Kidney epithelial cell (primary cell): ENCODE measurements at regions not wholly inside any gene's neighbourhood (a gene's known extent, or its start where the extent isn't known, plus 50 kb on each side); places are given as distances from the start of the nearest gene placed in this dataset.

Experiments used
- DNase-seq: peaks from one replicate; pipeline ENCODE4 v3.0.0-alpha.2; 2010; ENCODE audit warnings: low read depth
- H3K27me3 ChIP-seq: 2 replicates; pipeline ENCODE4 v1.6.0; 2011; ENCODE audit warnings: low read length; ENCODE audit not compliant: control insufficient read depth, insufficient read depth
- H3K36me3 ChIP-seq: 2 replicates; pipeline ENCODE4 v1.5.1; 2011; ENCODE audit warnings: low read length; ENCODE audit not compliant: control insufficient read depth, insufficient read depth
- H3K4me3 ChIP-seq: 2 replicates; pipeline ENCODE4 v1.5.1; 2011; ENCODE audit warnings: low read depth, mild to moderate bottlenecking, control low read depth, low read length
- TF ChIP-seq, protein P1 (sequence below): IDR thresholded peaks from 2 replicates; pipeline ENCODE4 v1.5.1; 2011; ENCODE audit warnings: mild to moderate bottlenecking, moderate library complexity, low read length, control low read depth, inconsistent platforms; ENCODE audit not compliant: insufficient read depth, poor library complexity, severe bottlenecking

DNA sequence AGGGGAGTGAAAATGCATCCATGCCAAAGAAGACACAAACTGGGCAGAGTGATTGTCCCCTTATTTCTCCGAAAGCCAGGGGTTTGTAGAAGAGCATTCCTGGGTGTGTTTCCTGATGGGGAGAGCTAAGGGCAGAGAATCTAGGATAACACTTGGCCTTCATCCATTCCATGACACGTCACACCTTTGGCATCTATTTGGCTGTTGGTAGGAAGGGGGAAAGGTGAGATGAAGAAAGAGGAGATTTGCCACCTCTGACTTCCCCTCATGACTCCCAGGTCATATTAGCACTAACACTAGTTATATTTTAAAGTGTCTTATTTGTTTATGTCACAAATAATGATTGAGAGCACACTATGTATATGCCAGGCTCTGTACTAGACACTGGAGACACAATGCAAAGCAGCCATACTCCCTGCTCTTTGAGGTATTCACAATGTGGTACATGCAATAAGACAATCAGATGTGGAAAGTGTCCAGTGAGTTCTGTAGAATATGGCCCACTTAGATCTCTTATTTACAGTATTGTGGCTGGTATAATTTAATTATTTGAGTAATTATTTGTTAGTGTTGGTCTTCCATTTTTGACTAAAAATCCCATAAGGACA is 54.5 kb upstream of the GADD45A start:
- H3K27me3 ChIP-seq, result no peaks in the 10 kb centered on the region
- TF ChIP-seq, protein P1, sequence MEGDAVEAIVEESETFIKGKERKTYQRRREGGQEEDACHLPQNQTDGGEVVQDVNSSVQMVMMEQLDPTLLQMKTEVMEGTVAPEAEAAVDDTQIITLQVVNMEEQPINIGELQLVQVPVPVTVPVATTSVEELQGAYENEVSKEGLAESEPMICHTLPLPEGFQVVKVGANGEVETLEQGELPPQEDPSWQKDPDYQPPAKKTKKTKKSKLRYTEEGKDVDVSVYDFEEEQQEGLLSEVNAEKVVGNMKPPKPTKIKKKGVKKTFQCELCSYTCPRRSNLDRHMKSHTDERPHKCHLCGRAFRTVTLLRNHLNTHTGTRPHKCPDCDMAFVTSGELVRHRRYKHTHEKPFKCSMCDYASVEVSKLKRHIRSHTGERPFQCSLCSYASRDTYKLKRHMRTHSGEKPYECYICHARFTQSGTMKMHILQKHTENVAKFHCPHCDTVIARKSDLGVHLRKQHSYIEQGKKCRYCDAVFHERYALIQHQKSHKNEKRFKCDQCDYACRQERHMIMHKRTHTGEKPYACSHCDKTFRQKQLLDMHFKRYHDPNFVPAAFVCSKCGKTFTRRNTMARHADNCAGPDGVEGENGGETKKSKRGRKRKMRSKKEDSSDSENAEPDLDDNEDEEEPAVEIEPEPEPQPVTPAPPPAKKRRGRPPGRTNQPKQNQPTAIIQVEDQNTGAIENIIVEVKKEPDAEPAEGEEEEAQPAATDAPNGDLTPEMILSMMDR, result no peak
- H3K4me3 ChIP-seq, result no peak overlapping the region
- no peaks in the 10 kb centered on the region for H3K36me3 ChIP-seq
- DNase-seq, result no peak

DNA sequence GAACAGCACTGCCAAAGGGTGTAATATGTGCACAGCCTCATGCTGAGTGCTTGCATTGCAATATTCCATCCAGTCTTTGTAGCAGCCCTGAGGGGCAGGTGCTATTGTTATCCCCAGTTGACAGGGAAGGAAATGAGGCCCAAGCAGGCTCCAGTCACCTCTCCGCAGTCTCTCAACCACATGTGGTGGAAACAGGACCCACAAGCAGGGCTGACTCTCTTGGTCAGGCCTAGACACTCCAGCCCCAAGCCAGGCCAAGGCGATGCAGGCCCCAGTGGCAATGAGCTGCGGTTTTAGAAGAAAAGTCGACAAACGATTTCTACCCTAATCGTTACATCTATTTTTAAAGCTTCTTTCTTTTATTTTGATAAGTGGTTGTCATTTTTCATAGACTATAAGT is 52.6 kb upstream of the GADD45A start:
- no peaks in the 10 kb centered on the region for H3K27me3 ChIP-seq
- no peak overlapping the region for H3K4me3 ChIP-seq
- H3K36me3 ChIP-seq, result no peaks in the 10 kb centered on the region
- TF ChIP-seq, protein P1, result no peak
- no peak for DNase-seq

DNA sequence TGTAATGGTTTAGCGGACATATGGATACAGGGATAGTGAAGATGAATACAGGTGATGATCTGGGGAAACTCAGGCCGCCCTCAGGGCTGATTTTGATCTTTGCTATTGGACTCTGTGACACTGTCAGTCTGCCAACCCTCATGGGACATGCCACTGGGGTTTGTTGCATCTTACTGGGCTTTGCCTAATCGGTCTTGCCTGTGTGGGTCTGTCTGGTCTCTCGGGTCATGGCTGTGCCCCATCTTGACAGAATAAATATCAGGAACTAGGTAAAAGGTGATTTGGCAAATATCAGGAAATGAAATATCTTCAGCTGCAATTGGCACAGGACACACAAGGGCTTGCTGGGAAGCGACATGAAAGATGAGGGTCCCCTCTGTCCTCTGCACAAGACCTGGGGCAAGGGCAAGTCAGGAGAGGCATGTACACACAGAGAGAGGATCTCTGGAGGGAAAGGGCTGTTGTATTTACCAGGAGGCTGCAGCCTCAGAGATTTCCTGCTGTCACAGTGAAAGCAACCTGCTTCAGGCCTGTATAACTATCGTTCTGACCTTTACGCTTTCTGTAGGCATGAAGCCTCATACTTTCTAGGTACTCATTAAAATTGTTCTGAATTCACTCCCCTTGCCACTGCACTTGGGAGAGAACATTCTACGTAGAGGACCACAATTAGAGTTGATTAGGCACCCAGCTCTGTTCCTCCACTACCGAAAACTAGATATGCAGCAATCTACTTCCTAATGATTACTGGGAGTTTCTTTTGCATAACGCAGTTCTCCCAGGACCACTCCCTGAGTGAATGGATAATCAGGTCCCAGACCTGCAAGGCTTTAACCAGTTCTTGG is 52.0 kb upstream of the GADD45A start:
- no peaks in the 10 kb centered on the region for H3K36me3 ChIP-seq
- no peak overlapping the region for H3K4me3 ChIP-seq
- TF ChIP-seq, protein P1, result no peak
- H3K27me3 ChIP-seq, result no peaks in the 10 kb centered on the region
- DNase-seq, result no peak

DNA sequence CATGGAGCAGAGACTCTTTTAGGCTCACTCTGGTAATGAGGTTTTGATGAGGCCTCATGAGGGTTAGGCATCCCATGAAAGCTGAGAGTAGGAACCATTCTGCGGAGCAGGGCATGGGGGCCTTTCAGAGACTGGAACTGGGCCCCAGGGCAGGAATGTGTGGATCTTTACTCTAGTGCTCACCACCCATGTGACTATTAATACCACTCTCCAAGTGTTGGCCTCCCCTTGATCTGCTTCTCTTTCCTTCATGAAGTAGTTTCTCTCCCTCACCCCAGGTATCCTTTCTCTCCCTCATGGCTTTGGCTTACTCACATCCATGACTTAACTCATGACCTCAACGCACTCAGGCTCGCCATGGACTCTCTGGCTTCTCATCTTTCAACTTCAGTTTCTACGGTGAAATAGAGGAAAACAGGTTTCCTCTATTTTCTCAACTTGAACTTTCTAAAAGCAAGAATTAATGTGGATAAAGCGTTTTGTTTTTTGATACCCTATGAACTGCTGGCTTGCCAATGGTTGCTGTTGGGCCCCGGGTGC is 50.5 kb upstream of the GADD45A start:
- H3K4me3 ChIP-seq, result no peak overlapping the region
- no peaks in the 10 kb centered on the region for H3K27me3 ChIP-seq
- no peak for DNase-seq
- TF ChIP-seq, protein P1, result no peak
- no peaks in the 10 kb centered on the region for H3K36me3 ChIP-seq

DNA sequence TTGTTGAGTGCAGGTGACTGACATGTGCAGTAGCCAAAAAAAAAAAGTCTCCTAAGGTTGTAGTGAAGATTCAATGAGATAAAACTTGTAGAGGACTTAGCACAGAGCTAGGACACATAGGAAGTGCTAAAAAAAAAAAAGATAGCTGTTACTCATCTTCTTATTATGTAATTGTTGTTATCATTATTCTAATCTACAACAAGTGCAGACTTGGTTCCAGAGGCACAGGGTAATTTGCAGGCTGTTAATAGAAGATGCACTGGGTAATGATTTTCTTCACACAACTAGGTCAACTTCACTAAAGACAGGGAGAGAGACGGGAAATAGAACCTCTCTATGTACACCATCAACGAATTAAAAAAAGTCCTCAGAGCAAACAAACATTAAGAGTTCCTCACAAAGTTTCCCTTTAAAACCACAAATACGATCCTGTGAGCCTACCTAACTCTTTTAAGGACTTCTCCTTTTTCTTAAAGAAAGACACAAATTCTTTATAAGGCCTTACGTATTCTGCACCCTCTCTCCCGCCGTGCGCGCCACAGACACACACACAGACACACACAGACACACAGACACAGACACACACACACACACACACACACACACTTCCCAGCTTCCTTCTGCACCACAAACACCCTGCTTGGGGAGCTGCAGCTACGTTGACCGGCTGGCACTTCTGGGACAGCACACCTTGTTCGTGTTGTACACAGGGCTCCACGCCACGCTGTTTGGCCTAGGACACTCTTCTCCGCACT is 49.8 kb upstream of the GADD45A start:
- DNase-seq, result no peak
- H3K36me3 ChIP-seq, result no peaks in the 10 kb centered on the region
- TF ChIP-seq, protein P1, result no peak
- H3K4me3 ChIP-seq, result no peak overlapping the region
- no peaks in the 10 kb centered on the region for H3K27me3 ChIP-seq
